ENCODE measurements at regions not wholly inside any gene's neighbourhood (a gene's known extent, or its start where the extent isn't known, plus 50 kb on each side); places are given as distances from the start of the nearest gene placed in this dataset.

GRCh38 chr7:42694894-42695507 lies 216.9 kb downstream of the C7orf25 start:
- Histone ChIP-seq H3K27me3 (no peaks in the 10 kb centered on the region), H3K27ac (no peak overlapping the region), H3K36me3 (no peaks in the 10 kb centered on the region), H3K4me3 (no peak overlapping the region), H3K4me1 (no peaks in the 10 kb centered on the region), H3K9me3 (no peaks in the 10 kb centered on the region)
- no peak for TF ChIP-seq CTCF (IDR thresholded peaks at IDR 0.05)
- DNase-seq, result peak in 1 of 4 donors; percentile 66
- no peak for ATAC-seq
- intact Hi-C loops (cut with DNase I), result loop anchor here in 1 of 2 donors (10.0 kb wide), 1 partner anchor 750 kb away; no protein-coding TSS in a partner anchor

- Histone ChIP-seq H3K36me3 (no peaks in the 10 kb centered on the region), H3K4me1 (no peaks in the 10 kb centered on the region), H3K27ac (no peak overlapping the region), H3K27me3 (no peaks in the 10 kb centered on the region), H3K9me3 (no peaks in the 10 kb centered on the region), H3K4me3 (no peak overlapping the region)
- TF ChIP-seq CTCF (IDR thresholded peaks at IDR 0.05), result no peak
- no peak for ATAC-seq
- peak in 1 of 4 donors; percentile 24 for DNase-seq
- intact Hi-C loops (cut with DNase I), result loop anchor here in 1 of 2 donors (10.0 kb wide), 1 partner anchor 749 kb away; no protein-coding TSS in a partner anchor
These were observed 218.1 kb downstream of the C7orf25 start for GRCh38 chr7:42693722-42694121.

GRCh38 chr7:42692621-42693020 lies 219.2 kb downstream of the C7orf25 start:
- Histone ChIP-seq H3K27me3 (no peaks in the 10 kb centered on the region), H3K9me3 (no peaks in the 10 kb centered on the region), H3K36me3 (no peaks in the 10 kb centered on the region), H3K27ac (no peak overlapping the region), H3K4me3 (no peak overlapping the region), H3K4me1 (no peaks in the 10 kb centered on the region)
- TF ChIP-seq CTCF (IDR thresholded peaks at IDR 0.05), result no peak
- DNase-seq, result no peak
- intact Hi-C loops (cut with DNase I), result loop anchor here in 1 of 2 donors (10.0 kb wide), 1 partner anchor 748 kb away; no protein-coding TSS in a partner anchor
- no peak for ATAC-seq

- peak; percentile 93 for ATAC-seq
- Histone ChIP-seq H3K9me3 (no peaks in the 10 kb centered on the region), H3K27me3 (no peaks in the 10 kb centered on the region), H3K4me3 (no peak overlapping the region), H3K4me1 (no peaks in the 10 kb centered on the region), H3K27ac (no peak overlapping the region), H3K36me3 (no peaks in the 10 kb centered on the region)
- DNase-seq, result peak in 1 of 4 donors; percentile 71
- TF ChIP-seq CTCF (IDR thresholded peaks at IDR 0.05), result peak; percentile 37 to 49
- intact Hi-C loops (cut with DNase I), result loop anchor here in 1 of 2 donors (10.0 kb wide), 1 partner anchor 746 kb away; no protein-coding TSS in a partner anchor
These were observed 220.9 kb downstream of the C7orf25 start for GRCh38 chr7:42690794-42691639.

GRCh38 chr7:42689626-42690025 lies 222.2 kb downstream of the C7orf25 start:
- no peak for TF ChIP-seq CTCF (IDR thresholded peaks at IDR 0.05)
- H3K36me3 ChIP-seq, result no peaks in the 10 kb centered on the region
- no peak overlapping the region for H3K4me3 ChIP-seq
- DNase-seq, result no peak
- H3K9me3 ChIP-seq, result no peaks in the 10 kb centered on the region
- no peak for ATAC-seq
- H3K4me1 ChIP-seq, result no peaks in the 10 kb centered on the region
- H3K27me3 ChIP-seq, result no peaks in the 10 kb centered on the region
- intact Hi-C loops (cut with DNase I), result loop anchor here in 1 of 2 donors (10.0 kb wide), 1 partner anchor 745 kb away; no protein-coding TSS in a partner anchor
- no peak overlapping the region for H3K27ac ChIP-seq
